NCI-H748 (cell line): ENCODE measurements at regions not wholly inside any gene's neighbourhood (a gene's known extent, or its start where the extent isn't known, plus 50 kb on each side); places are given as distances from the start of the nearest gene placed in this dataset.
A peak's percentile ranks its signal among the peaks of the same experiment; 100 is the strongest.

Source experiments
- DNase-seq: peaks from one replicate; lab custom pipeline; 2025; ENCODE audit not compliant: unreplicated experiment; lab: John Stamatoyannopoulos, UW

- DNase-seq, result peak; percentile 46
These were observed 198.0 kb upstream of the ZP4 start for GRCh38 chr1:238088560-238089290.

GRCh38 chr1:238073991-238074390 lies 183.3 kb upstream of the ZP4 start:
- DNase-seq, result no peak

GRCh38 chr1:238071061-238071460 lies 180.3 kb upstream of the ZP4 start:
- DNase-seq, result no peak

GRCh38 chr1:238063454-238063853 lies 172.7 kb upstream of the ZP4 start:
- DNase-seq, result no peak

- no peak for DNase-seq
These were observed 171.4 kb upstream of the ZP4 start for GRCh38 chr1:238061967-238062613.

GRCh38 chr1:238060061-238060460 lies 169.3 kb upstream of the ZP4 start:
- DNase-seq, result no peak

- peak; percentile 52 for DNase-seq
These were observed 162.0 kb upstream of the ZP4 start for GRCh38 chr1:238052496-238053266.

GRCh38 chr1:238029126-238029525 lies 138.4 kb upstream of the ZP4 start:
- no peak for DNase-seq

GRCh38 chr1:238027366-238027765 lies 136.6 kb upstream of the ZP4 start:
- DNase-seq, result no peak

GRCh38 chr1:238023137-238023536 lies 132.4 kb upstream of the ZP4 start:
- no peak for DNase-seq

- DNase-seq, result no peak
These were observed 127.5 kb upstream of the ZP4 start for GRCh38 chr1:238018214-238018613.

GRCh38 chr1:238006779-238007178 lies 116.1 kb upstream of the ZP4 start:
- DNase-seq, result no peak

GRCh38 chr1:238005116-238005515 lies 114.4 kb upstream of the ZP4 start:
- DNase-seq, result no peak

GRCh38 chr1:238001818-238002217 lies 111.1 kb upstream of the ZP4 start:
- DNase-seq, result peak; percentile 21

GRCh38 chr1:237999426-238000052 lies 108.8 kb upstream of the ZP4 start:
- no peak for DNase-seq

- no peak for DNase-seq
These were observed 107.9 kb upstream of the ZP4 start for GRCh38 chr1:237998581-237998980.

GRCh38 chr1:237983496-237983895 lies 92.8 kb upstream of the ZP4 start:
- DNase-seq, result no peak

- DNase-seq, result no peak
These were observed 90.5 kb upstream of the ZP4 start for GRCh38 chr1:237981223-237981622.

- no peak for DNase-seq
These were observed 85.6 kb upstream of the ZP4 start for GRCh38 chr1:237976331-237976730.

- DNase-seq, result no peak
These were observed 85.2 kb upstream of the ZP4 start for GRCh38 chr1:237975903-237976302.

- DNase-seq, result no peak
These were observed 84.7 kb upstream of the ZP4 start for GRCh38 chr1:237975376-237975775.

GRCh38 chr1:237972186-237972585 lies 81.5 kb upstream of the ZP4 start:
- peak; percentile 51 for DNase-seq
